HFFc6 (cell line): ENCODE measurements at regions not wholly inside any gene's neighbourhood (a gene's known extent, or its start where the extent isn't known, plus 50 kb on each side); places are given as distances from the start of the nearest gene placed in this dataset.

Source experiments
- DNase-seq: peaks from one replicate; pipeline ENCODE4 v3.0.0-alpha.2; 2018
- H3K27ac Mint-ChIP-seq: 2 replicates; pipeline ENCODE4 v1.8.0; 2020; ENCODE audit warnings: mild to moderate bottlenecking, mixed read lengths
- H3K27me3 Mint-ChIP-seq: 2 replicates; pipeline ENCODE4 v1.8.0; 2021; ENCODE audit warnings: mild to moderate bottlenecking, moderate library complexity, mixed read lengths; ENCODE audit not compliant: insufficient read depth
- H3K36me3 Mint-ChIP-seq: 2 replicates; pipeline ENCODE4 v1.8.0; 2021; ENCODE audit warnings: low read depth, mixed read lengths
- H3K4me1 Mint-ChIP-seq: 2 replicates; pipeline ENCODE4 v1.8.0; 2020; ENCODE audit warnings: low read depth, mixed read lengths
- H3K4me3 Mint-ChIP-seq: 2 replicates; pipeline ENCODE4 v1.8.0; 2020; ENCODE audit warnings: mild to moderate bottlenecking, moderate library complexity, mixed read lengths
- H3K9me3 Mint-ChIP-seq: 2 replicates; pipeline ENCODE4 v1.8.0; 2020; ENCODE audit warnings: mild to moderate bottlenecking, mixed read lengths
- TF ChIP-seq, protein P1 (sequence below): fragments of 200-600 bp; sonication (generic); IDR thresholded peaks from 2 replicates; pipeline ENCODE4 v1.5.0; 2021; ENCODE audit warnings: antibody characterized with exemption, mild to moderate bottlenecking

GRCh38 chr7:69036301-69036700 is 562.0 kb upstream of the AUTS2 start:
- TF ChIP-seq, protein P1, sequence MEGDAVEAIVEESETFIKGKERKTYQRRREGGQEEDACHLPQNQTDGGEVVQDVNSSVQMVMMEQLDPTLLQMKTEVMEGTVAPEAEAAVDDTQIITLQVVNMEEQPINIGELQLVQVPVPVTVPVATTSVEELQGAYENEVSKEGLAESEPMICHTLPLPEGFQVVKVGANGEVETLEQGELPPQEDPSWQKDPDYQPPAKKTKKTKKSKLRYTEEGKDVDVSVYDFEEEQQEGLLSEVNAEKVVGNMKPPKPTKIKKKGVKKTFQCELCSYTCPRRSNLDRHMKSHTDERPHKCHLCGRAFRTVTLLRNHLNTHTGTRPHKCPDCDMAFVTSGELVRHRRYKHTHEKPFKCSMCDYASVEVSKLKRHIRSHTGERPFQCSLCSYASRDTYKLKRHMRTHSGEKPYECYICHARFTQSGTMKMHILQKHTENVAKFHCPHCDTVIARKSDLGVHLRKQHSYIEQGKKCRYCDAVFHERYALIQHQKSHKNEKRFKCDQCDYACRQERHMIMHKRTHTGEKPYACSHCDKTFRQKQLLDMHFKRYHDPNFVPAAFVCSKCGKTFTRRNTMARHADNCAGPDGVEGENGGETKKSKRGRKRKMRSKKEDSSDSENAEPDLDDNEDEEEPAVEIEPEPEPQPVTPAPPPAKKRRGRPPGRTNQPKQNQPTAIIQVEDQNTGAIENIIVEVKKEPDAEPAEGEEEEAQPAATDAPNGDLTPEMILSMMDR: no peak
- no peaks in the 10 kb centered on the region for H3K27me3 Mint-ChIP-seq
- H3K4me3 Mint-ChIP-seq: no peak overlapping the region
- H3K36me3 Mint-ChIP-seq: no peaks in the 10 kb centered on the region
- H3K27ac Mint-ChIP-seq: no peak overlapping the region
- no peak for DNase-seq
- no peaks in the 10 kb centered on the region for H3K4me1 Mint-ChIP-seq
- H3K9me3 Mint-ChIP-seq: peaks cover 29% of the 10 kb centered on the region

DNA sequence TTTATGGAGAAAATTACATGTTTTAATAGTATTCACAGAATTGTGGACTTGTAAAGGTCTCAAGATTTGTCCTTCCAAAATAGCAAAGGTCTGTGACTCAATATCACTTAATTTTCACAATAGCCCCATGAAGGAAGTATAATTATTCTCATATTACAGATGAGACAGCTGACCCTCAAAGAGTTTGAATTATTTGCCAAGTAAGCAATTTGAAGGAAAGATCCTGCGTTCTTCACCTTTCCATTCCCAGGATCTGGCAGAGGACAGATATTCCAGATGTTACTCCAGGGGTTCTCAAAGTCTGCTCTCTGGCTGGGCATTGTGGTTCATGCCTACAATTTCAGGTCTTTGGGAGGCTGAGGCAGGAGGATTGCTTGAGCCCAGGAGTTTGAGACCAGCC is 559.4 kb upstream of the AUTS2 start:
- no peak for DNase-seq
- Mint-ChIP-seq H3K9me3 (peaks cover 43% of the 10 kb centered on the region), H3K27me3 (no peaks in the 10 kb centered on the region), H3K36me3 (no peaks in the 10 kb centered on the region), H3K27ac (no peak overlapping the region), H3K4me1 (no peaks in the 10 kb centered on the region), H3K4me3 (no peak overlapping the region)
- TF ChIP-seq, protein P1: no peak

- Mint-ChIP-seq H3K27ac (no peak overlapping the region), H3K27me3 (no peaks in the 10 kb centered on the region), H3K9me3 (peaks cover 48% of the 10 kb centered on the region), H3K36me3 (no peaks in the 10 kb centered on the region), H3K4me1 (no peaks in the 10 kb centered on the region), H3K4me3 (no peak overlapping the region)
- DNase-seq: no peak
- TF ChIP-seq, protein P1: no peak
Observed at GRCh38 chr7:69042138-69042537, 556.1 kb upstream of the AUTS2 start.

GRCh38 chr7:69047151-69047754 is 551.0 kb upstream of the AUTS2 start:
- Mint-ChIP-seq H3K4me3 (no peak overlapping the region), H3K36me3 (peaks cover 5% of the 10 kb centered on the region; the same call in 1 of the 2 replicates), H3K4me1 (no peaks in the 10 kb centered on the region), H3K9me3 (peaks cover 34% of the 10 kb centered on the region), H3K27me3 (no peaks in the 10 kb centered on the region), H3K27ac (no peak overlapping the region)
- no peak for DNase-seq
- TF ChIP-seq, protein P1: no peak

- TF ChIP-seq, protein P1: no peak
- H3K27ac Mint-ChIP-seq: no peak overlapping the region
- no peaks in the 10 kb centered on the region; the same call in 1 of the 2 replicates for H3K27me3 Mint-ChIP-seq
- no peak for DNase-seq
- H3K9me3 Mint-ChIP-seq: peaks cover 32% of the 10 kb centered on the region
- H3K36me3 Mint-ChIP-seq: peaks cover 5% of the 10 kb centered on the region; the same call in 1 of the 2 replicates
- no peaks in the 10 kb centered on the region for H3K4me1 Mint-ChIP-seq
- no peak overlapping the region for H3K4me3 Mint-ChIP-seq
Observed at GRCh38 chr7:69049326-69049725, 548.9 kb upstream of the AUTS2 start.
